ENCODE measurements at regions not wholly inside any gene's neighbourhood (a gene's known extent, or its start where the extent isn't known, plus 50 kb on each side); places are given as distances from the start of the nearest gene placed in this dataset.

GRCh38 chr7:79785556-79785955 is 332.1 kb upstream of the MAGI2 start:
- TF ChIP-seq POLR2A (IDR thresholded peaks at IDR 0.05; ENCODE audit: low read length), result no peak
- TF ChIP-seq GATA1 (IDR thresholded peaks at IDR 0.05; ENCODE audit: low read depth, low read length), result no peak
